ENCODE measurements at regions not wholly inside any gene's neighbourhood (a gene's known extent, or its start where the extent isn't known, plus 50 kb on each side); places are given as distances from the start of the nearest gene placed in this dataset.

DNA sequence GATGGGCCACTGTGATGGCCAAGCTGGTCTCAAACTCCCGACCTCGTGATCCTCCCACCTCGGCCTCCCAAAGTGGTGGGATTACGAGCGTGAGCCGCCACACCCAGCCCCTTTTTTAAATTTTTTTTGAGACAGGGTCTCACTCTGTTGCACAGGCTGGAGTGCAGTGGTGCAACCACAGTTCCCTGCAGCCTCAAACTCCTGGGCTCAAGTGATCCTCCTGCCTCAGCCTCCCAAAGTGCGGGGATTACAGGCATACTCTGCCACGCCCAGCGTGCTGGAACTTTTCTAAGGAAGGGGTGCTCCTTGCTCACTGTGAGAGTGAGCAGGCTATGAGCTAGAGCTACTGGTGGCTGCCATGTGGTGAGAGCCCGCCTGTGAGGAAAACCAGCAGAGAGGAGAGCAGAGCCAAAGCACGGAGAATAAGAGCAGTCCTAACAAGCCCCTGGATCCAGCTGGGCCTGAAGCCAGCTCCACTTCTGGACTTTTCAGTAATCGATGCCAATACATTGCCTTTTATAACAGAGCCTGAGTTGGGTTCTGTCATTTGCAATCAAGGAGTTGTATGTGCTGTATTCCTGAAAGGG lies 75.5 kb upstream of the UNC5A start:
- TF ChIP-seq, protein P1, sequence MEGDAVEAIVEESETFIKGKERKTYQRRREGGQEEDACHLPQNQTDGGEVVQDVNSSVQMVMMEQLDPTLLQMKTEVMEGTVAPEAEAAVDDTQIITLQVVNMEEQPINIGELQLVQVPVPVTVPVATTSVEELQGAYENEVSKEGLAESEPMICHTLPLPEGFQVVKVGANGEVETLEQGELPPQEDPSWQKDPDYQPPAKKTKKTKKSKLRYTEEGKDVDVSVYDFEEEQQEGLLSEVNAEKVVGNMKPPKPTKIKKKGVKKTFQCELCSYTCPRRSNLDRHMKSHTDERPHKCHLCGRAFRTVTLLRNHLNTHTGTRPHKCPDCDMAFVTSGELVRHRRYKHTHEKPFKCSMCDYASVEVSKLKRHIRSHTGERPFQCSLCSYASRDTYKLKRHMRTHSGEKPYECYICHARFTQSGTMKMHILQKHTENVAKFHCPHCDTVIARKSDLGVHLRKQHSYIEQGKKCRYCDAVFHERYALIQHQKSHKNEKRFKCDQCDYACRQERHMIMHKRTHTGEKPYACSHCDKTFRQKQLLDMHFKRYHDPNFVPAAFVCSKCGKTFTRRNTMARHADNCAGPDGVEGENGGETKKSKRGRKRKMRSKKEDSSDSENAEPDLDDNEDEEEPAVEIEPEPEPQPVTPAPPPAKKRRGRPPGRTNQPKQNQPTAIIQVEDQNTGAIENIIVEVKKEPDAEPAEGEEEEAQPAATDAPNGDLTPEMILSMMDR (IDR thresholded peaks at IDR 0.05): no peak
- Histone ChIP-seq H3K4me3 (ENCODE audit: low read depth in 1 of 2, low read length in 1 of 2) (no peak overlapping the region), H3K27ac (no peak overlapping the region), H3K27me3 (peaks cover 83% of the 10 kb centered on the region), H3K36me3 (no peaks in the 10 kb centered on the region), H3K9me3 (no peaks in the 10 kb centered on the region), H3K4me1 (ENCODE audit: control insufficient read depth in 1 of 2, insufficient read depth in 1 of 2, low read depth in 1 of 2, low read length in 1 of 2) (peaks cover 0 to 6% of the 10 kb centered on the region in 2 experiments)

DNA sequence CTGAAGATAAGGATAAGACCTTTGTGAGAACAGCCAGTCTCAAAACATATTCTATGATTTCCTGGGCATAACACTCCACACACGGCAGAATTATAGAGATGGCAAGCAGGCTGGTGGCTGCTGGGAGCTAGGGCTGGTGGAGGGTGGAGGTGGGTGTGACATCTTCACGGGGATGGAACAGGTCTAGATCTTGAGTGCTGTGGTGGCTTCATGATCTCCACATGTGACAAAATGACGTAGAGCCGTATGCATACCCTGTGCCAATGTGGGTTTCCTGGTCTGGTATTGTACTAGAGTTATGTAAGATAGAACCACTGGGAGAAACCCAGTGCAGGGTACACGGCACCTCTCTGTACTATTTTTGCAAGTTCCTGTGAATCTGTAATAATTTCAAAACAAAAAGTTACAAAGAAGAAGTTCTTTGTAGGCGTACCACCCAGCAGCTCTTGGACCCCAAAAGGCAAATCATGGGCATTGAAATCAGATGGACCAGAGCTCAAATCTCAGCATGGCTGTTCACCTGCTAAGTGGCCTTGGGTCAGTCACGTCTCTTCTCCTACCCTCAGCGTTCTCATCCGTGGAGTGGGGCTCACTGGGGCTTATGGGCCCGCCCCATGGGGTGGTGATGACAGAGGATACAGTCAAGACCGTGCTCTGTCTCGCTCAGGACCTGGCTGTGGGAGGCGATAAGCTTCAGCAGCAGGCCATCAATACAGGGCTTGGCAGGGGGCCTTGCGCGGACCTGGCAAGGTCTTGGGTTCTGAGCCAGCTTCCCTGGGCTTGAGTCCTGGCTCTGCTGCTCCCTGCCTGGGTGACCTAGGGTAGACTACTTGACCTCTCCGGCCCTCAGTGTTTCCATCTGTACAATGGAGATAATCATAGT lies 74.7 kb upstream of the UNC5A start:
- Histone ChIP-seq H3K27me3 (peaks cover 83% of the 10 kb centered on the region), H3K9me3 (no peaks in the 10 kb centered on the region)

DNA sequence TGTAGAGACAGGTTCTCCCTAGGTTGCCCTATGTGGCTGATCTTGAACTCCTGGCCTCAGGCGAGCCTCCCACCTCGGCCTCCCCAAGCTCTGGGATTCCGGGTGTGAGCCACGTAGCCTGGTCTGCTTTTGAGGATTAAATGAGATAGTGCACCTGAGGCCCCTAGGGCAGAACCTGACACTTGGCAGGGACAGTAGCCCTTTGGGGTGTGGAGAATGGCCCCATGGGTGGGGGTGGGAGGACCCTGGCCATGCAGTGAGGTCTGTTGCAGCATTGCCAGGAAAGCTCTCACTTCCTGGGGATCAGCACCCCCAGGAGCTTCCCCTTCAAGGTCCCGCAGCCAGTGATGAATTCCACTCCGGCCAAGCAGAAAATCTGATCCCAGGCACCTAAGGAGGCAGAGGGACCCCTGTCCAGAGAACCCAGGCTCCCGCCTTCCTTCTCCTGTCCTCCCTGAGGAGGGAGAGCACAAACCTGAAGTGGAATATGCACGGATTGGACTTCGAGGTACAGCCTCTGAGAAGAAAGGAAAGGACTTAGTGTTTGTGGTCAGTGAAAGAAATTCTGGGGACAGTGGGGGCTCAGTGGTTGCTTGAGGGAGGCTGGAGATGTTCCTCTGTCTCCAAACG lies 73.9 kb upstream of the UNC5A start:
- Histone ChIP-seq H3K27me3 (peaks cover 83% of the 10 kb centered on the region), H3K4me1 (ENCODE audit: control insufficient read depth in 1 of 2, insufficient read depth in 1 of 2, low read depth in 1 of 2, low read length in 1 of 2) (peaks cover 0 to 6% of the 10 kb centered on the region in 2 experiments), H3K36me3 (no peaks in the 10 kb centered on the region), H3K9me3 (no peaks in the 10 kb centered on the region), H3K27ac (no peak overlapping the region), H3K4me3 (ENCODE audit: low read depth in 1 of 2, low read length in 1 of 2) (no peak overlapping the region)
- TF ChIP-seq, protein P1 (IDR thresholded peaks at IDR 0.05): no peak

More for the DNA sequence above, 74.7 kb upstream of the UNC5A start:
- Histone ChIP-seq H3K36me3 (no peaks in the 10 kb centered on the region), H3K4me3 (ENCODE audit: low read depth in 1 of 2, low read length in 1 of 2) (no peak overlapping the region), H3K27ac (no peak overlapping the region), H3K4me1 (ENCODE audit: control insufficient read depth in 1 of 2, insufficient read depth in 1 of 2, low read depth in 1 of 2, low read length in 1 of 2) (peaks cover 0 to 6% of the 10 kb centered on the region in 2 experiments)
- TF ChIP-seq, protein P1 (IDR thresholded peaks at IDR 0.05): no peak

DNA sequence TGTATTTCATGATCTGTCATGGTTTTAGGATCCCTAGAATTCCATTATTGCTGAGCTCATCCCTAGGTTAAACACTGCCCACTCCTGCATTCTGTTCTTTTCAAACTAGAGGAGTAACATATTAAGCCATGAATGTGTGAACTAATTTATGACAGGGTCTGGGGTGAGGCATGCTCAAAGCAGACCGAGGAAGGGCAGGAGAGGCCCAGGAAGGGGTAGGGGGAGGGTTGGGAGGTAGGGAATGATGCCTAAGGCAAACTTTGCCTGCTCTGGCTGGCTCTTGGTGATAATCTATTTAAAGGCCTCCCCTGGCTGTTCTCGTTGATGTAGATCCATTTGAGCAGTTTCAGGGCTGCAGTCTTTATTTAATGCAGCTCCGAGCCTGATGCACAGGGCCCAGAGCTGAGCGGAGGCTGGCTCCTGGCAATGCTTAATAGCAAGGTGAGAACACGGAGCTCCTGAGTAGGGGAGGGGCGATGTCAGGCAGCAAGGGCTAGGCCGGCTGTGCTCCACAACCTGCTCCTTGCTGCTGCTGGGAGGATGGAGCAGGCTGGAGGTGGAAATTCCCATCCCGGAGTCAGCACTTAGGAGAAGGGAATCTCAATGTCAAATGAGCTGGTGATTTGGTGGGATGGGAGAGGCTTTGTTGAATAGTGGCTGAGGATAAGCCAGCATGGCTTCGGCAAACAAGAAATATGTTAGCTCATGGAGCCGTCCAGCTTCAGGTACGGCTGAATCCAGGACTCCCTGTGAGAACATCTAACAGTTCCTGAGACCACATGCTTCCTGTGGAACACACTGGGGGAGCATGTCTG lies 73.2 kb upstream of the UNC5A start:
- TF ChIP-seq, protein P1 (IDR thresholded peaks at IDR 0.05): no peak
- H3K4me1 ChIP-seq (ENCODE audit: control insufficient read depth in 1 of 2, insufficient read depth in 1 of 2, low read depth in 1 of 2, low read length in 1 of 2): peaks cover 0 to 6% of the 10 kb centered on the region in 2 experiments
- H3K27me3 ChIP-seq: peaks cover 84% of the 10 kb centered on the region
- H3K36me3 ChIP-seq: no peaks in the 10 kb centered on the region
- H3K9me3 ChIP-seq: no peaks in the 10 kb centered on the region
- no peak overlapping the region for H3K27ac ChIP-seq
- no peak overlapping the region for H3K4me3 ChIP-seq (ENCODE audit: low read depth in 1 of 2, low read length in 1 of 2)
